CD14-positive monocyte (primary cell): ENCODE measurements at regions not wholly inside any gene's neighbourhood (a gene's known extent, or its start where the extent isn't known, plus 50 kb on each side); places are given as distances from the start of the nearest gene placed in this dataset.

Experiments used
- DNase-seq, 3 donors: peaks; one replicate each; pipeline ENCODE4 v3.0.0-alpha.2; 2011 to 2022
- H2AFZ ChIP-seq: 2 replicates; pipeline ENCODE4 v1.6.0; 2012; ENCODE audit warnings: mild to moderate bottlenecking, low read depth, low read length, inconsistent platforms; ENCODE audit not compliant: insufficient read depth, poor library complexity, severe bottlenecking
- H3K27ac ChIP-seq, 2 donors: 1 replicate in 1 of 2; 2 replicates in 1 of 2; pipeline ENCODE4 v1.5.1; 2012 to 2013; ENCODE audit warnings: low read length in 2 of 2, control low read depth in 1 of 2, inconsistent platforms in 1 of 2, low read depth in 1 of 2, mild to moderate bottlenecking in 1 of 2
- H3K27me3 ChIP-seq, 2 donors: one replicate each; pipeline versions ENCODE4 v1.6.0 to v1.6.1; 2011 to 2013; ENCODE audit warnings: low read length in 2 of 2; ENCODE audit not compliant: control insufficient read depth in 2 of 2, insufficient read depth in 2 of 2
- H3K36me3 ChIP-seq, 2 donors: replicated peaks in 1 of 2; 1 replicate in 1 of 2; 2 replicates in 1 of 2; pipeline versions ENCODE4 v1.5.1 to v1.6.1; 2012 to 2013; ENCODE audit warnings: low read length in 2 of 2, control low read depth in 1 of 2, inconsistent platforms in 1 of 2, mild to moderate bottlenecking in 1 of 2; ENCODE audit not compliant: insufficient read depth in 2 of 2, control insufficient read depth in 1 of 2
- H3K4me1 ChIP-seq, 2 donors: 1 replicate in 1 of 2; 2 replicates in 1 of 2; pipeline versions ENCODE4 v1.5.1 to v1.6.1; 2012 to 2013; ENCODE audit warnings: low read length in 2 of 2, control low read depth in 1 of 2, inconsistent platforms in 1 of 2, mild to moderate bottlenecking in 1 of 2, moderate library complexity in 1 of 2; ENCODE audit not compliant: insufficient read depth in 2 of 2, control insufficient read depth in 1 of 2
- H3K4me2 ChIP-seq: replicated peaks from 2 replicates; pipeline ENCODE3; 2012; ENCODE audit warnings: low read length, moderate library complexity, mild to moderate bottlenecking; ENCODE audit not compliant: poor library complexity, severe bottlenecking; ENCODE audit errors: extremely low read depth
- H3K4me3 ChIP-seq, 3 experiments: fragments of 200-600 bp in 1 of 3; sonication (generic) in 1 of 3; replicated peaks in 1 of 3; 1 replicate in 2 of 3; 2 replicates in 1 of 3; pipeline ENCODE4 v1.5.1; 2011 to 2013; ENCODE audit warnings: low read length in 3 of 3, mild to moderate bottlenecking in 3 of 3, control low read depth in 2 of 3, low read depth in 2 of 3, inconsistent platforms in 1 of 3, moderate library complexity in 1 of 3
- H3K79me2 ChIP-seq: 2 replicates; pipeline ENCODE4 v1.6.0; 2012; ENCODE audit warnings: mild to moderate bottlenecking, control low read depth, inconsistent platforms, low read length, moderate library complexity; ENCODE audit not compliant: insufficient read depth
- H3K9ac ChIP-seq: 2 replicates; pipeline ENCODE4 v1.6.0; 2017; ENCODE audit warnings: low read length, mild to moderate bottlenecking; ENCODE audit not compliant: insufficient read depth, poor library complexity, severe bottlenecking
- H3K9me3 ChIP-seq, 2 donors: replicated peaks in 1 of 2; 1 replicate in 1 of 2; 2 replicates in 1 of 2; pipeline versions ENCODE4 v1.5.1 to v1.6.1; 2012 to 2013; ENCODE audit warnings: low read length in 2 of 2, control low read depth in 1 of 2; ENCODE audit not compliant: control insufficient read depth in 1 of 2, insufficient read depth in 1 of 2
- H4K20me1 ChIP-seq: 2 replicates; pipeline ENCODE4 v1.6.0; 2012; ENCODE audit warnings: mild to moderate bottlenecking, low read length, control low read depth, moderate library complexity; ENCODE audit not compliant: insufficient read depth
- H3K27ac Mint-ChIP-seq, 7 donors: one replicate each; pipeline ENCODE4 v1.8.0; 2020; ENCODE audit warnings: mild to moderate bottlenecking in 7 of 7, mixed read lengths in 7 of 7, moderate library complexity in 6 of 7, inconsistent platforms in 2 of 7
- H3K27me3 Mint-ChIP-seq, 3 donors: one replicate each; pipeline ENCODE4 v1.8.0; 2021 to 2022; ENCODE audit warnings: low read depth in 3 of 3, mild to moderate bottlenecking in 3 of 3, mixed read lengths in 3 of 3, moderate library complexity in 3 of 3, inconsistent platforms in 1 of 3
- H3K36me3 Mint-ChIP-seq, 2 donors: one replicate each; pipeline ENCODE4 v1.8.0; 2020; ENCODE audit warnings: mixed read lengths in 2 of 2, inconsistent platforms in 1 of 2, mild to moderate bottlenecking in 1 of 2
- H3K4me1 Mint-ChIP-seq: one replicate; pipeline ENCODE4 v1.8.0; 2020; ENCODE audit warnings: mild to moderate bottlenecking, mixed read lengths
- H3K4me3 Mint-ChIP-seq, 2 donors: one replicate each; pipeline ENCODE4 v1.8.0; 2020; ENCODE audit warnings: mild to moderate bottlenecking in 2 of 2, mixed read lengths in 2 of 2, moderate library complexity in 1 of 2
- H3K9me3 Mint-ChIP-seq, 7 donors: one replicate each; pipeline ENCODE4 v1.8.0; 2020 to 2022; ENCODE audit warnings: mixed read lengths in 7 of 7, mild to moderate bottlenecking in 6 of 7, moderate library complexity in 6 of 7, inconsistent platforms in 2 of 7
- CTCF ChIP-seq: fragments of 200-600 bp; IDR thresholded peaks from one replicate; pipeline ENCODE4 v1.8.0; 2022; ENCODE audit warnings: antibody characterized with exemption, mild to moderate bottlenecking
- WGBS: methylation state at CpG from one replicate; pipeline ENCODE4 v1.1.5; 2013; ENCODE audit warnings: missing lambda C conversion rate; ENCODE audit not compliant: insufficient coverage; 5-methylcytosine and 5-hydroxymethylcytosine counted together
- intact Hi-C, 2 donors: fragments of 100-400 bp; cut with micrococcal nuclease; formaldehyde crosslinking; loops; one replicate each; pipeline versions ENCODE4 v1.15.0 to v1.15.1; 2023

DNA sequence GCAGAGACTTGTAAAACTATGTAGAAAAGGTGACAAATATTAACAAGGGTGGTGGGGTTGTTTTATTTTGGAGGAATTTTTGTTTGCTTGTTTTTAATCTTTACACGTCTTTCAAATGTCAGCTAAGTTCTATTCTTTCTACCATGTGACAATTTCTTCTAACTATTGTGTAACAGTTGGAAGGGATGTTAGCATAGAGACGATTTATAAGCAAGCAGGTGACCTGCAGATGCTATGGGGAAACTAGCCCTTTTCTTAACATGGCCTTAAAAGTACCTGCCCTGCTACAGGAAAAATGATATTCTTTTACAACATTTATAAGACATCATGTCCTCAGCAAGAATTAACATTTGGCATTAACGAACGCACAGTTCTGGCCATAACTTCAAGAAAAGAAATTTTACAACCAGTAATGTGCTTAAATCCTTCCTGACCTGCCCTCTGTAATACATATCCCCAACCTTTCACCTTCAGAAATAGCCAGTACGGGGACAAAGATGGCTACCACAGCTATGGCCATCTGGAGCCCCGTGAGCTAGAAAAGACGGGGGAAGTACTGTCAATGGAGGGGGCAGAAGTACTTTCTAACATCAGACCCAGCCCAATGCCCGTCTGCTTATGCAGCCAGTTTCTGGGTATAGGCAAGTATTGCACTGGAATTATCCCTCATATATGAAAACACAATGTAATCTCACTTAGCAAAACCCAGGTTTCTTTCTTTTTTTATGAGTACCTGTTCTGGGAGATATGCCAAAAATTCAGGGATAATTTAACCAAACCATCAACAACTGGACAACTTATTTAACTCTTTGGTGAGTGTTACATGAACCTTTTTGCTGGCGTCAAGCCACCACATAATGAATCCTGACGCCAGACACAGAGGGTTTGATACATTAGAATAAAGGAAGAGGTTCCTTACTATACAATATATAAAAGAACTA is 67.7 kb upstream of the NR2F2 start:
- Histone ChIP-seq H3K79me2 (no peaks in the 10 kb centered on the region), H3K27ac (no peak overlapping the region), H2AFZ (no peak overlapping the region), H4K20me1 (no peaks in the 10 kb centered on the region), H3K4me2 (no peak overlapping the region), H3K27me3 (no peaks in the 10 kb centered on the region), H3K36me3 (no peaks in the 10 kb centered on the region), H3K9ac (no peak overlapping the region), H3K4me3 (no peak overlapping the region), H3K9me3 (no peaks in the 10 kb centered on the region), H3K4me1 (no peaks in the 10 kb centered on the region)
- TF ChIP-seq CTCF: no peak
- Mint-ChIP-seq H3K36me3 (no peaks in the 10 kb centered on the region), H3K9me3 (peaks cover 0 to 10% (median 2%) of the 10 kb centered on the region in 7 donors), H3K4me3 (no peak overlapping the region), H3K4me1 (no peaks in the 10 kb centered on the region), H3K27ac (no peak overlapping the region), H3K27me3 (peaks cover 0 to 2% (median 0%) of the 10 kb centered on the region in 3 donors)
- WGBS: 83% methylated on average over 2 of the region's 10 CpGs
- intact Hi-C loops: no loop called here
- no peak for DNase-seq

- no peak for TF ChIP-seq CTCF
- H3K27me3 ChIP-seq: no peaks in the 10 kb centered on the region
- Mint-ChIP-seq H3K27ac (no peak overlapping the region), H3K27me3 (peaks cover 0 to 2% (median 0%) of the 10 kb centered on the region in 3 donors), H3K4me1 (no peaks in the 10 kb centered on the region), H3K36me3 (no peaks in the 10 kb centered on the region), H3K9me3 (peaks cover 0 to 4% (median 2%) of the 10 kb centered on the region in 7 donors), H3K4me3 (no peak overlapping the region)
- intact Hi-C loops: no loop called here
- H3K4me1 ChIP-seq: no peaks in the 10 kb centered on the region
- no peak overlapping the region for H3K4me2 ChIP-seq
- WGBS: no CpG with 5 or more reads among the region's 1 CpG
- DNase-seq: no peak
- H4K20me1 ChIP-seq: no peaks in the 10 kb centered on the region
- no peaks in the 10 kb centered on the region for H3K79me2 ChIP-seq
- H3K4me3 ChIP-seq: no peak overlapping the region
- H3K27ac ChIP-seq: no peak overlapping the region
- H2AFZ ChIP-seq: no peak overlapping the region
- H3K9me3 ChIP-seq: no peaks in the 10 kb centered on the region
- H3K36me3 ChIP-seq: no peaks in the 10 kb centered on the region
- no peak overlapping the region for H3K9ac ChIP-seq
These were observed 66.1 kb upstream of the NR2F2 start for GRCh38 chr15:96264351-96264798.
